Effector CD4-positive, alpha-beta T cell (primary cell): ENCODE measurements at regions not wholly inside any gene's neighbourhood (a gene's known extent, or its start where the extent isn't known, plus 50 kb on each side); places are given as distances from the start of the nearest gene placed in this dataset.
"Not testable (repeated sequence)": the region's sequence is repeated elsewhere in the genome, so short reads cannot be mapped to it uniquely, and the experiment has no call there.

Experiments used
- DNase-seq: peaks from one replicate; pipeline ENCODE4 v3.0.0-alpha.2; 2020

GRCh38 chr16:52386694-52387093, 160.2 kb downstream of the TOX3 start:
- no peak for DNase-seq

GRCh38 chr16:52384378-52384777, 162.6 kb downstream of the TOX3 start:
- no peak for DNase-seq

- DNase-seq, result no peak
These were observed 163.2 kb downstream of the TOX3 start for GRCh38 chr16:52383640-52384292.

- DNase-seq, result no peak
These were observed 163.8 kb downstream of the TOX3 start for GRCh38 chr16:52383119-52383518.

GRCh38 chr16:52379551-52379950, 167.4 kb downstream of the TOX3 start:
- DNase-seq, result no peak

- no peak for DNase-seq
These were observed 170.2 kb downstream of the TOX3 start for GRCh38 chr16:52376676-52377280.

GRCh38 chr16:52372313-52372712, 174.6 kb downstream of the TOX3 start:
- no peak for DNase-seq

GRCh38 chr16:52368859-52369258, 178.1 kb downstream of the TOX3 start:
- DNase-seq, result no peak

- DNase-seq, result no peak
These were observed 179.1 kb downstream of the TOX3 start for GRCh38 chr16:52367821-52368220.

GRCh38 chr16:52366983-52367382, 180.0 kb downstream of the TOX3 start:
- no peak for DNase-seq

GRCh38 chr16:52364500-52364899, 182.4 kb downstream of the TOX3 start:
- no peak for DNase-seq

- no peak for DNase-seq
These were observed 183.9 kb downstream of the TOX3 start for GRCh38 chr16:52363082-52363481.

- DNase-seq, result no peak
These were observed 189.2 kb downstream of the TOX3 start for GRCh38 chr16:52357711-52358110.

- no peak for DNase-seq
These were observed 193.7 kb downstream of the TOX3 start for GRCh38 chr16:52353249-52353648.

- no peak for DNase-seq
These were observed 195.5 kb downstream of the TOX3 start for GRCh38 chr16:52351451-52351850.

GRCh38 chr16:52350031-52350642, 196.8 kb downstream of the TOX3 start:
- no peak for DNase-seq

GRCh38 chr16:52346709-52347108, 200.2 kb downstream of the TOX3 start:
- DNase-seq, result no peak

GRCh38 chr16:52333673-52334072, 213.3 kb downstream of the TOX3 start:
- DNase-seq, result not testable (repeated sequence)

GRCh38 chr16:52320930-52321439, 226.0 kb downstream of the TOX3 start:
- no peak for DNase-seq

GRCh38 chr16:52318302-52319009, 228.5 kb downstream of the TOX3 start:
- DNase-seq, result no peak

- DNase-seq, result no peak
These were observed 230.7 kb downstream of the TOX3 start for GRCh38 chr16:52316241-52316640.

GRCh38 chr16:52312716-52313115, 234.2 kb downstream of the TOX3 start:
- no peak for DNase-seq
